CD4-positive, alpha-beta T cell treated with Interleukin-17A for 4 hours (primary cell): ENCODE measurements at regions not wholly inside any gene's neighbourhood (a gene's known extent, or its start where the extent isn't known, plus 50 kb on each side); places are given as distances from the start of the nearest gene placed in this dataset.
"Not testable (repeated sequence)": the region's sequence is repeated elsewhere in the genome, so short reads cannot be mapped to it uniquely, and the experiment has no call there.

Experiments
- DNase-seq: peaks from one replicate; pipeline ENCODE4 v3.0.0-alpha.2; 2020; ENCODE audit warnings: mixed read lengths

DNA sequence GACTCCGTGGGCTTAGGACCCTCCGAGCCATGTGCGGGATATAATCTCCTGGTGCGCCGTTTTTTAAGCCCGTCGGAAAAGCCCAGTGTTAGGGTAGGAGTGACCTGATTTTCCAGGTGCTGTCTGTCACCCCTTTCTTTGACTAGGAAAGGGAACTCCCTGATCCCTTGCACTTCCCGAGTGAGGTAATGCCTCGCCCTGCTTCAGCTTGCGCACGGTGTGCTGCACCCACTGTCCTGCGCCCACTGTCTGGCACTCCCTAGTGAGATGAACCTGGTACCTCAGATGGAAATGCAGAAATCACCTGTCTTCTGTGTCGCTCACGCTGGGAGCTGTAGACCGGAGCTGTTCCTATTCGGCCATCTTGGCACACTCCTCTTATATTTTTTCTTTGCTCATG is 95.1 kb upstream of the FRMD4B start:
- not testable (repeated sequence) for DNase-seq

DNA sequence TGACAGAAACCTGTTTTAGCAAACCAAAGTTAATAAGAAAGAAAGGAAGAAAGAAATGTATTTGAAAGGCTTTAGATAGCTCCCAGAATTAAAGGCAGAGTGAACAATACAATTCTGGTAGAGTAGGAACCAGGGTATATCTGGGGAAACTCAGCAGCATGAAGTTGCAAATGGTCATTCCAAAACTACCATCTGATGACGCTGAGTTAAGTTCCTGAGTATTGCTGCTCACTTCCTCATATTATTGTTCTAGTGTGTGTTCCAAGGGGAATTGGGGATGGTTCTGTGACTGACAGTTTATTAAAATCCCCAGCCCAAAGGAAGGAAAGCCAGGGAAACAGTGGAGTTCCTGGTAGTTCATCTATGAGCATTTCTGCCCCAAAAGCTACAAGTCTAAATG is 88.3 kb upstream of the FRMD4B start:
- DNase-seq = no peak

DNA sequence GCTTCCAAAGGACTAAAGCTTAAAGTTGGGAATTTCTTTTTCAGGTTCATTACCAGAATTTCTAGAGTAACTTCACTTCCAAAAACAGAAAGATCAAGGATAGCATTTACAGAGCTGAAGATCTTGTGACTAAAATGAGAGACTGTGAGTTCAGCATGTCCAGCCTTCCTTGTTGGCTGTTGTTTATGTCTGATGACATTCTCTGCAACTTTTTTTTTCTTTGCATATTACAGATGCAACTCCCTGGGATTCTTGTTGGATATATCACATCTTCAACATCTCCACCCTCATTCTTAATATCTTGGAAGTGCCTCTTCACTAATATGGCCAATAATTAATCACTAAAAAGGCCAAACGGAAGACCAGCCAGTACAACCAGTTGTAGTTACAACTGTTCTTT is 86.2 kb upstream of the FRMD4B start:
- no peak for DNase-seq

DNA sequence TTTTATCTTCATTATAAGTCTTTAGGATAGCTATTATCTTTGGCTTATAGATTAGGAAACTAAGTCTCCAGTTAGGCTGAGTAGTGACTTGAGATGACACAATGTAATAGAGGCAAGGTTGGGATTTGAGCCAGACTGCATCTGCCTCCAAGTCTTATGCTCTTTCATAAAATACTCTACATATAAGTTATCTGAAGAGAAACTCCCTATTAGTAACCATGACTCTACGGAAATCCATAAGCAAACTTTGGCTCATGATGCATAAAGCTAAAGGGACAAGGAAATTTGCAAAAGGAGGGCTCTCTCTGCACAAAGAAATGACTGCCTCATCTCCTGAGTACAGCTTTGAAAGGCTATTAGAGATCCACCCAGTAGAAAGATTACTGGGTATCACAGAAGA is 77.6 kb upstream of the FRMD4B start:
- no peak for DNase-seq

DNA sequence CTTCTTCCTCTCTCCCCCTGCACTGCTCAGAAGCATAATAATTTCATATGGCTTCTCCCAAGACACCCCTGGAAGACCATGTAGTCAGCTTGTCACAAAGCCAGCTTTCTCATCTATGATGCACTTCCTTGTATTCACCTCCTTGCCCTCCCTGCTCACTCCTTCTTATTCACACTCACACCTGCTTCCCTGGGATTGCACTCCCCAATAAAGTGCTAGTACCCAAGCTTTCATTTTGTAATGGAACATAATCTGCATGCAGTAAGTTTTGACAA is 76.9 kb upstream of the FRMD4B start:
- no peak for DNase-seq

DNA sequence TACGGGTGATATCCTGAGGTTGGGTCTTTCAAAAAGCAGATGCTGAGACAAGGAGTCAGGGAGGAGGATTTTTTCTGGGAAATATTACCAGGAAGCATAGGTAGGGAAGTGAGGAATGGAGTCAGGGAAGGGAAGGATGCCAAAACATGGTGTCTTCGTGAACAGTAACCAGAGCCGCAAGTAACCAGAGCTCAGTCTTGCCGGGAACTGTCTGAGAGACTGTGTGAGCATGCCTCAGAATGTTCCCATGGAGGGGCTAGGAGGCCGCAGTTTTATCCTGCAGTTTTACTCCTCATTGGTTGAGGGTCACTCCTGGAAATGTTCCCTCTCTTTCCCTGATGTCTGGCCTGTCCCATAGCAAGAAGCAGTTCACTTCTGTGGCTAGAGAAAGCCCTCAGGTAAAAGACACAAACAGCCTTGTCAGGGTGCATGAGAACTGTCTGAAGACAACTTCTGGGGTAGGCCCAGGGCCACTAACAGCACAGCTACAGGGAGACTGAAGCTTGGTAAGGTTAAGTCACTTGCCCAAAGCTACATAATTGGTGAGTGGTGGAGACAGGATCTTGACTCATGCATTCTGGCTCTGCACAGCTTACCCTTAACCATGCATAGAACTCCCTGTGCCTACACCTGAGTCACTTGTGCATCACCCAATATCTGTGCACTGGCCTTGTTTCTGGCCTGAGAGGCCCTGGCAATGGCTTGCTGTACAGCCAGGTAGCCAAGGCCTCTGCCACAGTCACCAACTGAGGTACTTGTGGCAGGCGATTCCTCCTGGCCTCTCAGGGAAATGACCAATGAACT is 76.3 kb upstream of the FRMD4B start:
- DNase-seq = no peak

DNA sequence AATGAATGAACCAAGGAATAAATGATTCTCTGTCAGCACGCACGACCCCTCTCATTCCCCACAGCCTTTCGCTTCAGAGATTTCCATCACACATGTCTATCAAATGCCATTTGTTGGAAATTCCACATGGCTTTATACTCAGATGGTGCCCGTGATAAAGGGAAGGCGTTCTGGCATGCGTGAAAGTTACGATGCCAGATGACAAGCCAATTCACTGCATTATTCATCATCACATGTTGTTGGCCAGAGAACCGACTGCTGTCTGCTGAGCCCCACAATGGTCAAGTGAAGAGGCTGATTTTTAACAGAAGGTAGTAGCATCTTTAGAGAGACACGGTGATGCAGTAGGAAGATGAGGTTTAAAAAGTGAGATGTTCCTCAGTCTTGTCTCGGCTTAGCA is 74.1 kb upstream of the FRMD4B start:
- no peak for DNase-seq

DNA sequence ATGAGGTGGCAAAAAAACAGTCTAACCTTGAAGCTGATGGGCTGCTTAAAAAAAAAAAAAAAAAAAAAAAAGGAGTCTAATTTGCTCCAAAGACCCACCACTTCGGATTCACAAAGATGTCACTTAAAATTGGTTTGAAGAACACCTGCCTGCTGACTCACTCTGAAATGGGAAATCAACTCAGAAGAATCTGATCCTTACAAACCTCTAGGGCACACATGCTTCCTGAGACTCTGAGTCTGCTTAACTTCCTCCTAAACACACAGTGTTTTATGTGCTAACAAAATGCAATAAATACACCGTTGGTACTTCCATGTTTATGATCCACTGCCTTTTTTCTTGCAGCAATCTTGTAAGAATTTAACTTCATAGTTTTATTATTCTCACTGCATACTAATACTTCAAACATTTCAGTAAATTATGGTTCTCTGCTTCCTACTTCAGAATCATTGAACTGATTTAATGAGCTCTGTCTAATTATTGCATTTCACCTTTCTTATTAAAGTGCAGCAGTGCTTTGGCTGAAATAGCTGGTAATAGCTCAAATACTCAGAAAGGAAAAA is 73.0 kb upstream of the FRMD4B start:
- DNase-seq = no peak

DNA sequence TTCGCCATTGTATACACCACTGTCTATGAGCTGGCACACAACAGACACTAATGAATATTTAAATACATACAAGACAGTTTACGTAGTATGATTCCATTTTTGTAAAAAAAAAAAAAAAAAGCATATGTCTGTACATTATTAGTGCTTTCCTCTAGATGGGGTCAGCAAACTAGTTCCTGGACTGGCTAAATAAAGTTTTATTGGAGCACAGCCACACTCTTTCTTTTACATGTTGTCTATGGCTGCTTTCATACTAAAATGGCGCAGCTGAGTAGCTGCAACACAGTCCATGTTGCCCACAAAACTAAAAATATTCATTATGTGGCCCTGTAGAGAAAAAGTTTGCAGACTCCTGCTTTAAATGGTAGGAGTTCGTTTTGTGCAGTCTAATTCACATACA is 70.7 kb upstream of the FRMD4B start:
- DNase-seq = no peak

DNA sequence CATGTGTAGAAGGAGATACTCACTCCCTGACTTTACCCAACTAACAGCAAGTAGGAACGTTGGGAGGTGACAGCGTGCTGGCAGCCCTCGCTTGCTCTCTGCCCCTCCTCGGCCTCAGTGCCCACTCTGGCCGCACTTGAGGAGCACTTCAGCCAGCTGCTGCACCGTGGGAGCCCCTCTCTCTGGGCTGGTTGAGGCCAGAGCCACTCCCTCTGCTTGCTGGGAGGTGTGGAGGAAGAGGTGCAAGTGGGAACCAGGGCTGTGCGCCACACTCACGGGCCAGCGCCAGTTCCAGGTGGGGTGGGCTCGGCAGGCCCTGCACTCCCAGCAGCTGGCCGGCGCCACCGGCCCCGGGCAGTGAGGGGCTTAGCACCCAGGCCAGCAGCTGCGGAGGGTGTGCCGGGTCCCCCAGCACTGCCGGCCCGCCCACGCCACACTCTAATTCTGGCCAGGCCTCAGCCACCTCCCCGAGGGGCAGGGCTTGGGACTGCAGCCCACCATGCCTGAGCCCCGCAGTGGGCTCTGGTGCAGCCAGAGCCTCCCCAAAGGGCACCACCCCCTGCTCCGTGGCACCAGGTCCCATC is 68.4 kb upstream of the FRMD4B start:
- DNase-seq = no peak

DNA sequence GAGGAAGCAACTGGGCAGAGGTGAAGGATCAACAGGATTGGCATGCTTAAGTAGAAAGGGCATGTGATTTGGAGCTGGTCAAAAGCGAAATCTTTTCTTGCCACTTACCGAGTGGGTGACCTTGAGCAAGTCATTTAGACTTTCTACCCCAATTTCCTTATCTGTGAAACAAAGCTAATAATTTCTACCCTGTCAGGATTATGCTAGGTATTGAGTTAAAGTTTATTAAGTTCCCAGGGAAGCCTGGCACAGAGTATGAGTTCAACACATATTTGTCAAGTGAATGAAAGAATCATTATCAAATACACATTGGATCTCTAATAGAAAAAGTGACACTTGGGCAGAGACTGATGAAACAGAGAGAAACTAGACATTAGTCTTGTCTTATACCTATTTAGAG is 66.4 kb upstream of the FRMD4B start:
- no peak for DNase-seq

DNA sequence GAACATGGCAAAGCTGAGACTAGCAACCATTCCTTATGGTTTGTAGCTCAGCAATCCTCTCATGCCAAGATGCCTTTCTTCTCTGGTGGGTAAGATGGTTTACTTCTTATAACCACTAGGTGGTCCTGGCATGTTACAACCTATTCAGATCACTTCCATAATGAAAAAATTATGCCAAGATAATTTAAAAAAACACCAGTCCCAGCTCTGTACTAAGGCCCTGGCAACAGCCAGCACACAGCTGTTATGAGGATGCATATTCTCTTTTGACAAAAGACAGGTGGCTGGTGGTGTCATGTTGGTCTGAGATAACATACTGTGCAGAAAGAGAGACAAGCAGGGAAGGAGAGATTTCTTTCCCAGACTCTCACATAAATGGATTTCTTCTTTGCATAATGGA is 65.7 kb upstream of the FRMD4B start:
- DNase-seq = no peak

DNA sequence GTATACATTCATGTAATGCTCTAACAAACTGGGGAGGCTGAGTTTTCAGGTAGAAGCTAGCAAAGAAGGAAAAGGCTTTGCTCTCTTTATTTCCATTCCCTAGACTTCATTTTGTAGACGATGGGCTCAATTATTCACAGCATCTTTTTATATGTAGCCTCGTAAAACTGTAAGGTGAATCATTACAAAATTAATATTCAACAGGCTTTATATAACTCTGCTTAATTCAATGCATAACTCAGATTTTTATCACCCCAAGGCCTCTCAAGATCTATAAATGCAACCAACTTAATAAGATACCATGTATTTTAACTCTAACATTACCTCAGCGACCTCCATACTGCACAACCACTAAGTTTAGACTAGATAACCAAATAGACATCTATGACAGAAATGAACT is 63.0 kb upstream of the FRMD4B start:
- no peak for DNase-seq

DNA sequence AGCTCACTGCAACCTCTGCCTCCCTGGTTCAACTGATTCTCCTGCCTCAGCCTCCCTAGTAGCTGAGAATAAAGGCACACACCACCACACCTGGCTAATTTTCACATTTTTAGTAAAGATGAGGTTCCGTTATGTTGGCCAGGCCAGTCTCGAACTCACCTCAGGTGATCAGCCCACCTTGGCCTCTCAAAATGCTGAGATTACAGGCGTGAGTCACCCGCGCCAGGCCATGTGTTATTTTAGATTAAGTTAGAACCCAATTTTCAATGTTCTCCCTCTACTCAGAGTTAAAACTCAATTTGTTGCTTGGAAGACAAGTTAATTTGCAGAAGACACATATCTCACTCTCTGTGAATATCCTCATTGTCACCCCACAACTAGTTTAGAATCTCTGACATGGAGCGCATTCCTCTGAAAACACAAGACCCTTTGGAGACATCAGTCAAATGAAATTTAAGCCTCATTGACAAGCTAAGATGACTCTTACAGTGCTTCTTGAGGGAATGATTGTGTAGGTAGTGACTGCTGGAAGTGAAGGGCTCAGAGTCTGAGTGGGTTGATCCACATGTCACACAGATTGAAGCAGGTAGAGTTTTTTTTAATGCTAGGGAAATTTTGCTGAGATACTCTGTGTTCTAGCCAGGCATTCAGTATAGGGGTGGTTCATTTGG is 60.6 kb upstream of the FRMD4B start:
- no peak for DNase-seq

DNA sequence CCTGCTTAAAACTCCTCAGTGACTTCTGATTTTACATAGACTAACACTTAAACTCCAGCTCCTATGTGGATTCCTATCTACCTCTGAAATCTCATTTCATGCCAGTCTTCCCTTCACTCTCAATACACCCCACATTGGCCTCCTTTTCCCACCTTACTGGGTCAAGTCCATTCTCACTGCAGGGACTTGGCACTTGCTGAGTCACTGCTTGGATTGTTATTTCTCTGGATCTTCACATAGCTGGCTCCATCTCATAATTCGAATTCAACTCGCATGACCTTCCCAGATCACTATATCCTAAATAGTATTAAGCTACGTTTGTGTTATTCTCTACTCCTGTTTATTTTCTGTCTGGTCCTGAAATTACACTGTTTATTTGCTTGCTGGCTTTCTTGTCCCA is 59.6 kb upstream of the FRMD4B start:
- DNase-seq = no peak

DNA sequence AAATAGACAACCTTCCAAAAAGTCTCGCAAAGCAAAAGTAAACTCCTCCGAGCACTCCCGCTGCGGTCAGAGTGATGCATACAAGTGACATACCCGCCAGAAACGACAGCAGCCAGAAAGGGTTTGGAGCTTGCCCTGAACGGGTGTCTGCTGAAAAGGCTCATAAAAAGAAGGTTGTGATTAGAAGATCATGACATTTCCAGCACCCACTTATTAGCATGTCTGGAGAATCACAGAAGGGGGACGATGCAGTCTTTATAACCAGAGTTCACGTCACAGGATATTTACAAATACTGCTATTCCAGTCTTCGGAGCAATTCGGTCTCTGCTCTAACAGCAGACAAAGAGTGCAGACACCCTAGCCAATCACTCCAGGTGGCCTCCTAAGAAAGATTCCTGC is 59.1 kb upstream of the FRMD4B start:
- no peak for DNase-seq

DNA sequence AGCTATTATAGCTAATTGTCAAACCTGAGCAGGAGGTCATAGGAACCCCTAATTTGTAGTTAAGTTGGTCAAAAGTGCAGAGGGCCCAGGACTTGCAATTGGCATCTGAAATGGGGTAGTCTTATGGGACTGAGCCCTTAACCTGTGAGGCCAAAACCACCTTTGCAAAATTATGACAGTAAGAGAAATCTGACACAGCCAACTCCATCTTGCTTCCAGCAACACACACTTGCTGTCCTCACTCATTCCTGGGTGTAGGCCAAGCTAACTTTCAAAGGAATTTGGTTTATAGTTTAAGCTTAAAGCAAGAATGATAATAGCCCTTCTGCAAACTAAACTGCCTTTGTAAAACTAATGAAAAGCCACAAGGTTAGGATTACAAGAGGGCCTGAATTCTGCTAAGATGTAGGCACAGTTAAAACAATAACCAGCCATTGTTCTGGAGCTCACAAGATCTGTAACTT is 57.6 kb upstream of the FRMD4B start:
- no peak for DNase-seq

DNA sequence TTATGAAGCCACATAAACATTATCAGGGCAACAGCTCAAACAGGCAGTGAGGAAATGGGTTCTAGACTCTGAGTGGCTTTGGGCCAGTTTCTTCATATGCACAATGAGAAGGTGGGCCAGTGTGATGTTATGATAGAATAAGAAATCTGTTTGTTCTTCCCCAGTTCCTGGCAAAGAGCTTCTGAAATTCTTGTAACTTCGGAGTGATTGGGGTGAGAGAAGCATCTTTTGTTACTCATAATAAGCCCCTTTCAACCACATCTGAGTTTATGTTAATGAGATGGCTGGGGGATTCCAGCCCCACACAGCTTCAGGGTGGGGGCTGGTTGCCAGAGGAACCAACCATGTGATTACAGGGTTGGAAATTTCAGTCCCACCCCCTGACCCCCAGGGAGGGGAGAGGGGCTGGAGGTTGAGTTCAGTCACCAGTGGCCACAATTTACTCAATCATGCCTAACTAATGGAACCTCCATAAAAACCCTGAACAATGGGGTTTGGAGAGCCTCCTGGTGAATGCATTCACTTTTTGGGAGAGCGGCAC is 57.0 kb upstream of the FRMD4B start:
- no peak for DNase-seq

DNA sequence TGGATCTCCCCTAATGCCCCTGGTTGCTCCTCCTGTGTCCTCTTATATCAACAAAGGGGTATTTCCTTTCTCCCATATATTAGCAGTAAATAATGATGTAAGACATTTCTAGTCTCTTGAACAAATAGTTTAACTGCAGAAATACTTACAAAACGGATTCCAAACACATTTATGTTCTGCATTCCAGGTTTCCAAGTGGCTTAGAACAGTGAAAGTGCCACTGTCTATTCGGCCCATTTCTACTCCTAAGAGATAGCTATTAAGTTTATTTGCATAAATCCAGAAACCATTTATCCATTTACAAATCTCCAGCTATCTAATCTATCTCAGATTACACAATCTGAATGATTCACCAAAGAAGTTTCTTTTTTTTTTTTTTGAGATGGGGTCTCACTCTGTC is 55.8 kb upstream of the FRMD4B start:
- DNase-seq = no peak

DNA sequence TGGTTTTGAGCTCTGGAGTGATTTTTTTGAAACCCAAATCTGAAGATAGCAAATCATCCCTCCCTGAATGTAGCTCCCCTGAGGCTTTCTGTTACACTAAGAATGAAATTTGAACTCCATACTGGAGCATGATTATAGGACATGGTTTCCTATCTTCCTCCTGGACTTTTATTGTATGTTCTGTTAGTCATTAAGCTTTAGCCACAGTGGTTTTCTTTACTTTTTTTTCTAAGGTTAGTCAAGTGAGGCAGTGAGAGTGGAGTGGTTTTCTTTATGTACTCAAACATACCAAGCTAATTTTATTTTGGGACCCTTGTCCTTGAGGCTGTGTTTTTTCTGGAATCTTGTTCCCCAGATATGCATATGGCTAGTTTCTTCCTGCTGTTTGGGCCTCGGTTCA is 55.2 kb upstream of the FRMD4B start:
- no peak for DNase-seq

DNA sequence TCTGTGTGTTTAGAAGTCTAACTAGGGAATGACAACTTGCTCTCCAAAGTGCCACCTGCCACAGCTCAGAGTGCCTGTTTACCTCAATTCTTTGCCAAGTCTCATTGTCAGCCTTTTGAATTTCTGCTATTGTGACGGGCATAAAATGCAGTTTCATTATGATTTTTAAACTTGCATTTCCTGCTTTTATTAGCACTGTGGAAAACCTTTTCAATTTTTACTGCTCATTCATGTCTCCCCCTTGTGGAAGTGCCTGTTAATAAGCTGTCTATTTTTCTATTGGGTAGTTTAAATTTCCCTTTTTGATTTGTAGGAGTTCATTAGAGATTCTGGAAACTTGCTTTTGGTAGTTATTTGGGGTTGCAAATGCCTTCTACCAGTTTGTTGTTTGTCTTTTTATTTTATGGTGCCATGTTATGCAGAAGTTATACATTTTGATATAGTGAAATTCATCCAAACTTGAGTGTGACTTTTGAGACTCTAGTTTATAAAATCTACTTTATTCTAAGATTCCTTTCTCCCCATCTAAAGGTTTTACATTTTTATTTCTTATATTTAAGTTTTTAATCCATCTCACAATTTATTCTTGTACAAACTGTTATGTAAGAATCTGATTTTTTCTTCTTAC is 53.9 kb upstream of the FRMD4B start:
- DNase-seq = no peak

DNA sequence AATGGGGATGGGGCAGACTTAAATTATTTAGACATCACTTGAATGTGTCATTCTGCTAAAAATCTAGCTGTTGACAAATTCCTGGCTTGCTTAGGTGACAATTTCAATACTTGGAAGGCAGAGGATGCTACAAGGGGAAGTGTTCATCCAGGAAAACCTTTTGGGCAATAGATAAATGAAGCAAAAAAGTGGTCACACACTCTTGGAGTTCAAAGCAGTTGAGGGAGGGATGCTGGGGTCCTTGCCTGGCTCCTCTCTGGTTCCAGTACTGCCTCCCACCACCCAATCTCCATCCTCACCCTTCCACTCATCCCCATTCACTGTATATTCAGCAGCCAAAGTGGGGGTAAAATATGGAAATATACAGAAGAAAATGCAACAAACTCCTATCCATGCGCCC is 52.6 kb upstream of the FRMD4B start:
- DNase-seq = no peak
